ENCODE measurements at regions not wholly inside any gene's neighbourhood (a gene's known extent, or its start where the extent isn't known, plus 50 kb on each side); places are given as distances from the start of the nearest gene placed in this dataset.

GRCh38 chr20:21573259-21573658, 59.4 kb upstream of the NKX2-2 start:
- H3K9me3 ChIP-seq, result no peaks in the 10 kb centered on the region
- intact Hi-C loops (cut with DNase I), result no loop called here
- H3K27me3 ChIP-seq, result no peaks in the 10 kb centered on the region
- H3K4me3 ChIP-seq, result no peak overlapping the region
- no peak overlapping the region for H3K27ac ChIP-seq
- 41 to 55% (median 45%) methylated on average over 5 of the region's 5 CpGs for WGBS, 3 donors
- DNase-seq, result no peak
- H3K4me1 ChIP-seq (ENCODE audit: insufficient read depth), result no peaks in the 10 kb centered on the region
- no peak for TF ChIP-seq EP300 (IDR thresholded peaks at IDR 0.05)
- no peak for TF ChIP-seq POLR2A (IDR thresholded peaks at IDR 0.05)
- TF ChIP-seq CTCF (IDR thresholded peaks at IDR 0.05), result no peak
- no peaks in the 10 kb centered on the region for H3K36me3 ChIP-seq

GRCh38 chr20:21571841-21572690, 58.2 kb upstream of the NKX2-2 start:
- no peak for TF ChIP-seq EP300 (IDR thresholded peaks at IDR 0.05)
- peak; percentile 23 to 36 (median 30) for TF ChIP-seq CTCF (IDR thresholded peaks at IDR 0.05)
- TF ChIP-seq POLR2A (IDR thresholded peaks at IDR 0.05), result no peak
- no peak for DNase-seq
- Histone ChIP-seq H3K27me3 (no peaks in the 10 kb centered on the region), H3K9me3 (no peaks in the 10 kb centered on the region), H3K4me1 (ENCODE audit: insufficient read depth) (no peaks in the 10 kb centered on the region), H3K4me3 (no peak overlapping the region), H3K27ac (no peak overlapping the region), H3K36me3 (no peaks in the 10 kb centered on the region)
- 27 to 31% (median 29%) methylated on average over 15 of the region's 15 CpGs for WGBS, 3 donors
- intact Hi-C loops (cut with DNase I), result no loop called here

- H3K4me3 ChIP-seq, result no peak overlapping the region
- WGBS, 3 donors, result 50 to 56% (median 54%) methylated on average over 7 of the region's 7 CpGs
- intact Hi-C loops (cut with DNase I), result no loop called here
- H3K4me1 ChIP-seq (ENCODE audit: insufficient read depth), result no peaks in the 10 kb centered on the region
- DNase-seq, result no peak
- H3K9me3 ChIP-seq, result no peaks in the 10 kb centered on the region
- TF ChIP-seq CTCF (IDR thresholded peaks at IDR 0.05), result no peak
- no peak for TF ChIP-seq POLR2A (IDR thresholded peaks at IDR 0.05)
- no peak for TF ChIP-seq EP300 (IDR thresholded peaks at IDR 0.05)
- no peaks in the 10 kb centered on the region for H3K36me3 ChIP-seq
- H3K27ac ChIP-seq, result no peak overlapping the region
- H3K27me3 ChIP-seq, result no peaks in the 10 kb centered on the region
Observed at GRCh38 chr20:21570285-21570992, 56.6 kb upstream of the NKX2-2 start.

GRCh38 chr20:21569586-21569985, 55.7 kb upstream of the NKX2-2 start:
- DNase-seq, result no peak
- no peak overlapping the region for H3K27ac ChIP-seq
- TF ChIP-seq EP300 (IDR thresholded peaks at IDR 0.05) (no peak), POLR2A (IDR thresholded peaks at IDR 0.05) (no peak), CTCF (IDR thresholded peaks at IDR 0.05) (no peak)
- intact Hi-C loops (cut with DNase I), result no loop called here
- no peaks in the 10 kb centered on the region for H3K36me3 ChIP-seq
- no peaks in the 10 kb centered on the region for H3K4me1 ChIP-seq (ENCODE audit: insufficient read depth)
- 69 to 77% (median 76%) methylated on average over 3 of the region's 3 CpGs for WGBS, 3 donors
- H3K4me3 ChIP-seq, result no peak overlapping the region
- no peaks in the 10 kb centered on the region for H3K27me3 ChIP-seq
- H3K9me3 ChIP-seq, result no peaks in the 10 kb centered on the region
